GM12872 (cell line): ENCODE measurements at regions not wholly inside any gene's neighbourhood (a gene's known extent, or its start where the extent isn't known, plus 50 kb on each side); places are given as distances from the start of the nearest gene placed in this dataset.

Experiments
- TF ChIP-seq, protein P1 (sequence below): IDR thresholded peaks from 3 replicates; pipeline ENCODE4 v1.5.1; 2011; ENCODE audit warnings: low read depth, mild to moderate bottlenecking, low read length, moderate library complexity; ENCODE audit not compliant: insufficient read depth

DNA sequence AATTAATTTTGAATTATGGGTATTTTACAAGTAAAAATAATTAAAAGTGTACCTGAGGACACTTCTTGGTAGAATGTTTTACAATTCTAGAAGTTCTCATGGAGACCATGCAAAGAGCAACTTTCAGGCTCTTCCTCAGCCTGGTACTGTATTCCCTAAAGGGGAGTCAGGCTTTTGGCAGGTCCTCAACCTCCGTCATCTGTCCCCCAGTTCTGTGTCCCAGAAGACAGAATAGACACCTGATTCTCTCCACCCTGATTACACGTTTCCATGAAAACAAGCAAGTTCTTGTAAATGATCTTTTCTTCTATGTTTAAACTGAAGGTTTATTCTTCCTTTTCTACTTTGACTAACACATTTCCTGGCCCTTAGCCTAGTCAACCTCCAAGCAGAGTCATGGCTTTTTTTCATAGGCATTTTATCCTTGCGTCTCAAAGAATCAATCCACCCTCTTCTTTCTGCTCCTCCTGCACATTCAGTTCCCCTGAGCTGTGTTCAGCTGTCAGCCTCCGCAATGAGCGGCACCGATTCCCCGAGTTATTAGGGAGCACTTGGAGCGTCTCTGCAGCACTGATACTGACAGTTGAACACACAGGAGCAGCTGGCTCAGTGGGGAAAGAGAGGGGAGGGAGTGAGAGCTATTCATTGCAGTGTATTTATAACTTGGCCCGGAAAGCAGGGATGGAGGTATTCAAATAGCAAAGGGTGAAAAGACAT lies 1082.4 kb upstream of the MAP3K7 start:
- TF ChIP-seq, protein P1, sequence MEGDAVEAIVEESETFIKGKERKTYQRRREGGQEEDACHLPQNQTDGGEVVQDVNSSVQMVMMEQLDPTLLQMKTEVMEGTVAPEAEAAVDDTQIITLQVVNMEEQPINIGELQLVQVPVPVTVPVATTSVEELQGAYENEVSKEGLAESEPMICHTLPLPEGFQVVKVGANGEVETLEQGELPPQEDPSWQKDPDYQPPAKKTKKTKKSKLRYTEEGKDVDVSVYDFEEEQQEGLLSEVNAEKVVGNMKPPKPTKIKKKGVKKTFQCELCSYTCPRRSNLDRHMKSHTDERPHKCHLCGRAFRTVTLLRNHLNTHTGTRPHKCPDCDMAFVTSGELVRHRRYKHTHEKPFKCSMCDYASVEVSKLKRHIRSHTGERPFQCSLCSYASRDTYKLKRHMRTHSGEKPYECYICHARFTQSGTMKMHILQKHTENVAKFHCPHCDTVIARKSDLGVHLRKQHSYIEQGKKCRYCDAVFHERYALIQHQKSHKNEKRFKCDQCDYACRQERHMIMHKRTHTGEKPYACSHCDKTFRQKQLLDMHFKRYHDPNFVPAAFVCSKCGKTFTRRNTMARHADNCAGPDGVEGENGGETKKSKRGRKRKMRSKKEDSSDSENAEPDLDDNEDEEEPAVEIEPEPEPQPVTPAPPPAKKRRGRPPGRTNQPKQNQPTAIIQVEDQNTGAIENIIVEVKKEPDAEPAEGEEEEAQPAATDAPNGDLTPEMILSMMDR, result no peak

DNA sequence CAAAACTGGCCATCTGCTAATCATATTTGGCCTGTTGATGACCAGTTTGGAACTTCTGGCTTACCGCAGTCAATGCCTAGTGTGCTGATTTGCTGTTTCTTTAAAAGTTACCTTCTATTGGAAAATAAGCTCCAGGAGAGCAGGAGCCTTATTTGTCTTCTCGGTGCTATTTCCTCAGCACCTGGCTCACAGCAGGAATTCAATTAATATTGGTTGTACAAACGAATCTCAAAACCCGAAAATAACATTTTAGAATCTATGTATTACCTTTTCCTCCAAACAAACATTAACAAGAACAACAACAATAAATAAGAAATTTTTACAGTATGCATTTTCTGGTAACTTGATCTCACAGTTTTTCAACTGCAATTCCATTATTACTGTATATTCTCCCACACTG lies 1080.7 kb upstream of the MAP3K7 start:
- TF ChIP-seq, protein P1, result no peak

DNA sequence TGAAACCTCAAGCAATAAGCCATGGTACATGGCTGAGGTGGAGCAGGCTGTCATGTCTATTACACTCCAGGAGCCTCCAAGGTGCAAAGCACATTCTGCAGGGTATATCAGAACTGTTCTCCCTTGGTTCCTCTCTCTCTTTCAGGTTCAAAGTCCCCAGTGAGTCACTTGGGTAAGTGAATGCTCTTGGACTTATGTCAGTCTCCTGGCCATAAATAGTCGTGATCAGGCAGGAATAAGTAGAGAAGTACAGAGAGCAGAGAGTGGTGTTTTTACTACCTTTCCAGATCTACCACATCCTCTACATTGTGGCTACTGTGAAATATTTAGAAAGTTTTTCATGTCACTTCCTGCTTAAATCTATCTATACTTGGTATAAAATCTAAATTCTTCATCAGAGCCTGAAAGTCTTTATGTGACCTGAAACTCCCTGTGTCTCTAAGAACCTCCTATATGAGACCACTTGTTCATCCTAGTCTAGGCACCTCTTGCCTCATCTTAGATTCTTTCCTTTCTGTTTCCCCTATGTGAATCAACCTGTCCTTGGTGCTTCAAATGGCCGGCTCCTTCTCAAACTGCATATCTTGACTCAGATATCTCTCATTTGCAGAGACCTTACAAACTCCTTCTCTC lies 1077.6 kb upstream of the MAP3K7 start:
- TF ChIP-seq, protein P1, result no peak

DNA sequence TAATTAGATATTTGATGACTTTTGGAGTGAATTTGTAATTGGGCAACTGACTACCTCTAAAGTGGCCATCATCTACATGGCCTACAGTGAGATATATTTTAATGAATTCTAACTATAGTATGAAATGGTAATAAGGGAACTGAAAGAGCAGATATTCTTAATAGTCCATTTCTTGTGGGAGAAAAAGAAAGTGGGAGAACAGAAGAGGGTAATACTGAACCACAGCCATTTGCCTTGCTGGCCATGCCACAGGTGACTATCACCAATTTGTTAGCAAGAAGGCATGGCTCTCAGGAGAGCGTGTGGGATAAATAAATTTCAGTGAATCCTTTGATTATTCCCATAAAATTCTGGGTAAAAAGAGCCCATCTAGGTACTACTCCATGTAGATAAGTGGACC lies 1074.0 kb upstream of the MAP3K7 start:
- TF ChIP-seq, protein P1, result no peak

DNA sequence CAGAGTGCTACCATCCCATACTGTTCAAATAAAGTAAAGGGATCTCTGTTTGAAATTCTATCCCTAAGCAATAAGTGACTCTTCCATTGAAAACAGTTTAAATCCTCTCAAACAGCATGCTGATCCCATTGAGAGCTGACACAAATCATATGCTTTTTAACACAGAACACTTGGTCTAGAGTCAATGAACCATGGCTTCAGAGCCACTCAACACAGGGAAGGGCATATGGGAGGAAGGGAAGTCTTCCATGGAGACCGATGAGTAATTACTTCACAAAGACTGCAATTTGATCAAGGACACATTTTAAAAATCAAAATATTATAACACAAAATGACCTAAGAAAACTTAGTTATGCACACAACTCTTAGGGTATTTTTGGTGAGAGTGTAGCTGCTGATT lies 1073.0 kb upstream of the MAP3K7 start:
- TF ChIP-seq, protein P1, result no peak

DNA sequence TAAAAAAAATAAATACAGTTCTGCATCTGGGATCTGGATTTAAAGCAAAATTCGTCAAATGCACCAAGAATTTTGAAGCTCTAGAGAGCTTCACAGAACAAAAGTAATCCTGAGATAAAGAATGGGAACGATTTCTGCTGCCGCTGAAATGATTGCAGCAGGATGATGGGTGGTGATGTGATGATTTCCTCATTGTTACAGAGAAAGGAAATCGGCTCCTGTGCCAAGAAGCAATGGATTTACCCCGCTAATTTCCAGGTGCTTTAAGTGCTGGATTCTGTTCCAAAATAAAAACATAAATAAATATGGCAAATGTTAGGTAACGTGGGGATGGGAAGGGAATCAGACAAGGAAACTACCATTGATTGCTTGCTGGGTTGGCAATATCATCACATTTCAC lies 1067.9 kb upstream of the MAP3K7 start:
- TF ChIP-seq, protein P1, result no peak

DNA sequence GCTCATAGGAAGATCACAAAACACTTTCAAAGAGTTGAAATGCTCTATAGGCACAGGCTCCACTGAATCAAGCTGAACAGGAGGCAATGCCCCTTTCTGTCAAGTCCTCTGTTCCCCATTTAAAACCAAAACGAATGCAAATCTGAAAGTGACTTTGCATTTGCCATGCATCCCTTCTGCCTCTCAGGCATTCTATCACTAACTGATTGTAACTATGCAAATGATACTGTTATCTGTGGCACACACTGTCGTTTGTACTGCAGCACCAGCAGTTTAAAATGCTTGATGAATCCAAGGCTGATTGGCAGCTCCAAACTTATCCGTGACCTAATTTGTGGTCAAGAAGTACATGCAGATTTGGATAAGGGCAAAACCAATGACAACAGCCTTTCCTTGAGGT lies 1067.5 kb upstream of the MAP3K7 start:
- TF ChIP-seq, protein P1, result no peak
